ENCODE measurements at regions not wholly inside any gene's neighbourhood (a gene's known extent, or its start where the extent isn't known, plus 50 kb on each side); places are given as distances from the start of the nearest gene placed in this dataset.
"Not testable (repeated sequence)": the region's sequence is repeated elsewhere in the genome, so short reads cannot be mapped to it uniquely, and the experiment has no call there.

DNA sequence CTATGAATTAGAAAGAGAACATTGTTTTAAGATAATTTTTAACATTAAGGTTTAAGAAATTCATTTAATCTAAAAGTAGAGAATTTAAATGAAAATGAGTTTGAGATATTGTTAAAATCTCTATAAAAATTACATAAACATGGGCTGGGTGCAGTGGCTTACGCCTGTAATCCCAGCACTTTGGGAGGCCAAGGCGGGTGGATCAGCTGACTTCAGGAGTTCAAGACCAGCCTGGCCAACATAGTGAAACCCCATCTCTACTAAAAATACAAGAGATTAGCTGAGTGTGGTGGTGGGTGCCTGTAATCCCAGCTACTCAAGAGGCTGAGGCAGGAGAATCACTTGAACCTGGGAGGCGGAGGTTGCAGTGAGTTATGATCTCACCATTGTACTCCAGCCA lies 1379.6 kb downstream of the NCAM2 start:
- TF ChIP-seq, protein P1, sequence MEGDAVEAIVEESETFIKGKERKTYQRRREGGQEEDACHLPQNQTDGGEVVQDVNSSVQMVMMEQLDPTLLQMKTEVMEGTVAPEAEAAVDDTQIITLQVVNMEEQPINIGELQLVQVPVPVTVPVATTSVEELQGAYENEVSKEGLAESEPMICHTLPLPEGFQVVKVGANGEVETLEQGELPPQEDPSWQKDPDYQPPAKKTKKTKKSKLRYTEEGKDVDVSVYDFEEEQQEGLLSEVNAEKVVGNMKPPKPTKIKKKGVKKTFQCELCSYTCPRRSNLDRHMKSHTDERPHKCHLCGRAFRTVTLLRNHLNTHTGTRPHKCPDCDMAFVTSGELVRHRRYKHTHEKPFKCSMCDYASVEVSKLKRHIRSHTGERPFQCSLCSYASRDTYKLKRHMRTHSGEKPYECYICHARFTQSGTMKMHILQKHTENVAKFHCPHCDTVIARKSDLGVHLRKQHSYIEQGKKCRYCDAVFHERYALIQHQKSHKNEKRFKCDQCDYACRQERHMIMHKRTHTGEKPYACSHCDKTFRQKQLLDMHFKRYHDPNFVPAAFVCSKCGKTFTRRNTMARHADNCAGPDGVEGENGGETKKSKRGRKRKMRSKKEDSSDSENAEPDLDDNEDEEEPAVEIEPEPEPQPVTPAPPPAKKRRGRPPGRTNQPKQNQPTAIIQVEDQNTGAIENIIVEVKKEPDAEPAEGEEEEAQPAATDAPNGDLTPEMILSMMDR (IDR thresholded peaks at IDR 0.05), result not testable (repeated sequence)
- TF ChIP-seq EP300, POLR2AphosphoS5, POLR2A (IDR thresholded peaks at IDR 0.05): not testable (repeated sequence)

Measured in upper lobe of left lung (tissue), 4 donors.